H1 (cell line): ENCODE measurements at regions not wholly inside any gene's neighbourhood (a gene's known extent, or its start where the extent isn't known, plus 50 kb on each side); places are given as distances from the start of the nearest gene placed in this dataset.

Experiments used
- CTCF ChIA-PET: fragments of 300-600 bp; sonication (Branson Sonifier 250); formaldehyde crosslinking; loops from one replicate; lab custom pipeline; 2021; ENCODE audit not compliant: partially characterized antibody; lab: Charles Lee
- POLR2A ChIA-PET: fragments of 300-600 bp; sonication (Branson Sonifier 250); formaldehyde crosslinking; loops from one replicate; lab custom pipeline; 2021; ENCODE audit warnings: inconsistent platforms; ENCODE audit not compliant: partially characterized antibody; lab: Charles Lee
- DNase-seq, 2 experiments: peaks; one replicate each; pipeline versions ENCODE4 v3.0.0 to v3.0.0-alpha.2; 2010 to 2022; ENCODE audit warnings: low spot score in 2 of 2, low read depth in 1 of 2, mixed read lengths in 1 of 2
- FAIRE-seq: peaks from 2 replicates; lab custom pipeline; 2011; peaks lifted over from hg19 to GRCh38; lab: Jason Lieb, UNC
- H2AFZ ChIP-seq: 2 replicates; pipeline ENCODE4 v1.8.1; 2012; ENCODE audit warnings: low read length, inconsistent platforms
- H2AK5ac ChIP-seq: 2 replicates; pipeline ENCODE4 v1.6.1; 2013; ENCODE audit warnings: low read depth, low read length
- H2BK120ac ChIP-seq: replicated peaks from 2 replicates; pipeline ENCODE3; 2013; ENCODE audit warnings: low read depth, low read length, inconsistent platforms
- H2BK12ac ChIP-seq: 2 replicates; pipeline ENCODE4 v1.6.1; 2013; ENCODE audit warnings: low read depth, low read length
- H2BK15ac ChIP-seq: 2 replicates; pipeline ENCODE4 v1.6.1; 2013; ENCODE audit warnings: low read length
- H2BK20ac ChIP-seq: 2 replicates; pipeline ENCODE4 v1.6.1; 2013; ENCODE audit warnings: low read length
- H2BK5ac ChIP-seq: 2 replicates; pipeline ENCODE4 v1.6.1; 2013; ENCODE audit warnings: low read depth, low read length
- H3K14ac ChIP-seq: 2 replicates; pipeline ENCODE4 v1.6.1; 2013; ENCODE audit warnings: inconsistent platforms; ENCODE audit not compliant: insufficient read length
- H3K18ac ChIP-seq: 2 replicates; pipeline ENCODE4 v1.6.1; 2013; ENCODE audit warnings: low read length; ENCODE audit errors: extremely low read depth
- H3K23ac ChIP-seq: 2 replicates; pipeline ENCODE4 v1.6.1; 2013; ENCODE audit warnings: inconsistent platforms; ENCODE audit not compliant: insufficient read length
- H3K23me2 ChIP-seq: 2 replicates; pipeline ENCODE4 v1.6.1; 2013; ENCODE audit warnings: low read depth, low read length
- H3K27ac ChIP-seq: 2 replicates; pipeline ENCODE4 v1.6.1; 2011; ENCODE audit warnings: low read depth, low read length, inconsistent platforms
- H3K27me3 ChIP-seq, 4 experiments: replicated peaks in 1 of 4; 1 replicate in 1 of 4; 2 replicates in 3 of 4; pipeline versions ENCODE4 v1.6.1 to v1.8.1; 2011 to 2013; ENCODE audit warnings: low read length in 3 of 4, mild to moderate bottlenecking in 3 of 4, inconsistent platforms in 2 of 4, mixed read lengths in 2 of 4, moderate library complexity in 1 of 4; ENCODE audit not compliant: control insufficient read depth in 3 of 4, insufficient read depth in 3 of 4; ENCODE audit errors: extremely low read depth in 1 of 4
- H3K36me3 ChIP-seq, 4 experiments: 2 replicates each; pipeline versions ENCODE4 v1.6.1 to v1.8.1; 2011 to 2013; ENCODE audit warnings: mild to moderate bottlenecking in 4 of 4, low read length in 3 of 4, moderate library complexity in 2 of 4, control low read depth in 1 of 4, inconsistent platforms in 1 of 4; ENCODE audit not compliant: insufficient read depth in 4 of 4, control insufficient read depth in 2 of 4
- H3K4ac ChIP-seq: replicated peaks from 2 replicates; pipeline ENCODE3; 2013; ENCODE audit warnings: low read length, low read depth, mixed read lengths, inconsistent platforms; ENCODE audit not compliant: insufficient read length
- H3K4me1 ChIP-seq, 4 experiments: replicated peaks in 1 of 4; 1 replicate in 1 of 4; 2 replicates in 3 of 4; pipeline versions ENCODE4 v1.6.1 to v1.8.1; 2011 to 2013; ENCODE audit warnings: low read length in 3 of 4, inconsistent platforms in 2 of 4, mixed read lengths in 1 of 4; ENCODE audit not compliant: insufficient read depth in 4 of 4, control insufficient read depth in 3 of 4
- H3K4me2 ChIP-seq, 2 experiments: 2 replicates each; pipeline versions ENCODE4 v1.6.1 to v1.8.1; 2011 to 2013; ENCODE audit warnings: low read depth in 2 of 2, low read length in 2 of 2, control low read depth in 1 of 2, inconsistent platforms in 1 of 2, mild to moderate bottlenecking in 1 of 2; ENCODE audit not compliant: insufficient read depth in 1 of 2
- H3K4me3 ChIP-seq, 4 experiments: fragments of 200-600, 300-600 bp in 1 of 4; sonication (generic), shearing (Covaris generic), sonication (Bioruptor Twin) in 1 of 4; 2 replicates each; pipeline versions ENCODE4 v1.5.1 to v1.8.1; 2011 to 2016; ENCODE audit warnings: low read length in 4 of 4, low read depth in 3 of 4, control low read depth in 2 of 4, inconsistent platforms in 2 of 4, mild to moderate bottlenecking in 2 of 4, mixed read lengths in 1 of 4, moderate library complexity in 1 of 4; ENCODE audit not compliant: insufficient read depth in 2 of 4; ENCODE audit errors: extremely low read depth in 1 of 4
- H3K56ac ChIP-seq: replicated peaks from 2 replicates; pipeline ENCODE3; 2013; ENCODE audit warnings: low read depth, mild to moderate bottlenecking, mixed read lengths, low read length, inconsistent platforms; ENCODE audit not compliant: insufficient read length
- H3K79me1 ChIP-seq: 2 replicates; pipeline ENCODE4 v1.6.1; 2013; ENCODE audit warnings: low read depth, low read length, control low read depth
- H3K79me2 ChIP-seq, 2 experiments: 2 replicates each; pipeline versions ENCODE4 v1.6.1 to v1.8.1; 2012 to 2013; ENCODE audit warnings: low read length in 2 of 2, mild to moderate bottlenecking in 2 of 2, inconsistent platforms in 1 of 2; ENCODE audit not compliant: insufficient read depth in 2 of 2, control insufficient read depth in 1 of 2
- H3K9ac ChIP-seq, 4 experiments: replicated peaks in 1 of 4; 1 replicate in 1 of 4; 2 replicates in 3 of 4; pipeline versions ENCODE4 v1.6.1 to v1.8.1; 2011 to 2013; ENCODE audit warnings: low read depth in 3 of 4, low read length in 3 of 4, control low read depth in 2 of 4, mild to moderate bottlenecking in 2 of 4, moderate library complexity in 2 of 4, inconsistent platforms in 1 of 4; ENCODE audit errors: extremely low read depth in 1 of 4
- H3K9me3 ChIP-seq, 2 experiments: 2 replicates each; pipeline versions ENCODE4 v1.6.1 to v1.8.1; 2012 to 2013; ENCODE audit warnings: mild to moderate bottlenecking in 2 of 2, moderate library complexity in 2 of 2, control low read depth in 1 of 2, inconsistent platforms in 1 of 2, low read depth in 1 of 2, low read length in 1 of 2, mixed read lengths in 1 of 2; ENCODE audit not compliant: insufficient read depth in 2 of 2
- H4K20me1 ChIP-seq, 2 experiments: replicated peaks in 1 of 2; 2 replicates each; pipeline versions ENCODE3 to v1.8.1; 2011 to 2013; ENCODE audit warnings: inconsistent platforms in 2 of 2, low read length in 2 of 2, mild to moderate bottlenecking in 1 of 2; ENCODE audit not compliant: insufficient read depth in 2 of 2, control insufficient read depth in 1 of 2
- H4K5ac ChIP-seq: 2 replicates; pipeline ENCODE4 v1.6.1; 2013; ENCODE audit warnings: low read length, low read depth, mixed read lengths, inconsistent platforms; ENCODE audit not compliant: insufficient read length
- H4K8ac ChIP-seq: 2 replicates; pipeline ENCODE4 v1.8.0; 2013; ENCODE audit warnings: mild to moderate bottlenecking, moderate library complexity, low read length, inconsistent platforms; ENCODE audit not compliant: insufficient read depth; ENCODE audit errors: extremely low read depth
- H4K91ac ChIP-seq: replicated peaks from 2 replicates; pipeline ENCODE3; 2013; ENCODE audit warnings: low read length, mixed read lengths, inconsistent platforms; ENCODE audit not compliant: insufficient read length
- GTF2F1 ChIP-seq: IDR thresholded peaks from 2 replicates; pipeline ENCODE4 v1.6.1; 2012; ENCODE audit warnings: low read depth, low read length, improper control_type of control experiment, borderline replicate concordance
- KDM4A ChIP-seq: IDR thresholded peaks from one replicate; pipeline ENCODE4 v1.7.1; 2012; ENCODE audit warnings: low read depth, mild to moderate bottlenecking, moderate library complexity, low read length, inconsistent platforms; ENCODE audit not compliant: severe bottlenecking
- POU5F1 ChIP-seq: IDR thresholded peaks from 2 replicates; pipeline ENCODE4 v1.6.1; 2011; ENCODE audit warnings: low read depth, mild to moderate bottlenecking, low read length, moderate library complexity
- RXRA ChIP-seq: IDR thresholded peaks from 2 replicates; pipeline ENCODE4 v1.6.1; 2011; ENCODE audit warnings: low read depth, mild to moderate bottlenecking, low read length, moderate library complexity; ENCODE audit not compliant: insufficient read depth
- TEAD4 ChIP-seq: IDR thresholded peaks from 2 replicates; pipeline ENCODE4 v1.6.1; 2012; ENCODE audit warnings: low read depth, low read length, inconsistent platforms, mixed read lengths
- WGBS, 2 experiments: shearing (Covaris generic) in 1 of 2; methylation state at CpG; one replicate each; pipeline versions ENCODE4 v1.1.6 to v1.1.7; 2013 to 2015; ENCODE audit warnings: low lambda C conversion rate in 2 of 2, mixed read lengths in 2 of 2, inconsistent platforms in 1 of 2, low coverage in 1 of 2, missing lambda C conversion rate in 1 of 2; ENCODE audit not compliant: insufficient replicate concordance in 2 of 2, insufficient coverage in 1 of 2, insufficient read length in 1 of 2; ENCODE audit errors: extremely low coverage in 1 of 2, missing lambda C conversion rate in 1 of 2; 5-methylcytosine and 5-hydroxymethylcytosine counted together

DNA sequence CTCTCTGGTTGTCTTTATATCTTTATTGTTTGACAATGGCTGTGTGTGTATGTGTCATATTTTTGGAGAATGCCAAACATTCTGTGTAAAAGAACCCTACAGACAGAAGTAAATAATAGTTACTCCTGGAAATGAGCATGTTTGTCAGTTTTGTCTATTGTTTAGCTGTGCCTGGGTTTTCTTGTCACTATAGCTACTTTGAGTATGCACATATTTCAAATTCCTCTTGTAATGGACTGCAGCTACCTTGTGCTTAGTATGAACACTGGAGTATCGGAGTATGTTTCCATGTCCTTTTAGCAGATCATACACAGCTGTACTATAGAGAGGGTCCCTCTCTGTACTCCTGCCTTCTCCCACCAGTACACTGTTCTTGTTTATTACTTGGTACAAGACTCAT, 58.0 kb upstream of the DOCK10 start:
- H2AFZ ChIP-seq, result no peak overlapping the region
- H3K36me3 ChIP-seq, result no peaks in the 10 kb centered on the region
- H3K9ac ChIP-seq, result no peak overlapping the region
- H3K27ac ChIP-seq, result no peak overlapping the region
- no peak for DNase-seq
- H3K79me1 ChIP-seq, result no peaks in the 10 kb centered on the region
- H2AK5ac ChIP-seq, result no peak overlapping the region
- 95% methylated on average over 1 of the region's 1 CpG; no CpG with 5 or more reads in 1 of the 2 experiments for WGBS, 2 experiments
- no peak for FAIRE-seq
- H3K56ac ChIP-seq, result no peak overlapping the region
- H2BK5ac ChIP-seq, result no peak overlapping the region
- POLR2A ChIA-PET, result no interaction called here
- H3K27me3 ChIP-seq, result no peaks in the 10 kb centered on the region
- H3K4me1 ChIP-seq, result peaks cover 0 to 4% (median 0%) of the 10 kb centered on the region in 4 experiments; a peak in 1 of 7 replicates
- no peak overlapping the region for H3K4ac ChIP-seq
- H3K18ac ChIP-seq, result no peak overlapping the region
- H3K79me2 ChIP-seq, result no peaks in the 10 kb centered on the region
- H4K20me1 ChIP-seq, result no peaks in the 10 kb centered on the region
- H2BK12ac ChIP-seq, result no peak overlapping the region
- CTCF ChIA-PET, result no interaction called here
- H3K23ac ChIP-seq, result no peak overlapping the region
- H4K8ac ChIP-seq, result no peak overlapping the region
- H2BK120ac ChIP-seq, result no peak overlapping the region
- no peak overlapping the region for H4K5ac ChIP-seq
- H3K23me2 ChIP-seq, result no peaks in the 10 kb centered on the region
- no peak for TF ChIP-seq RXRA
- TF ChIP-seq POU5F1, result no peak
- no peak for TF ChIP-seq TEAD4
- no peak for TF ChIP-seq GTF2F1
- no peak for TF ChIP-seq KDM4A
- H4K91ac ChIP-seq, result no peak overlapping the region
- no peak overlapping the region for H3K14ac ChIP-seq
- no peak overlapping the region for H2BK20ac ChIP-seq
- H3K4me3 ChIP-seq, result no peak overlapping the region
- no peaks in the 10 kb centered on the region for H3K9me3 ChIP-seq
- H2BK15ac ChIP-seq, result no peak overlapping the region
- H3K4me2 ChIP-seq, result no peak overlapping the region
